ENCODE measurements at regions not wholly inside any gene's neighbourhood (a gene's known extent, or its start where the extent isn't known, plus 50 kb on each side); places are given as distances from the start of the nearest gene placed in this dataset.

- TF ChIP-seq CTCF (IDR thresholded peaks at IDR 0.05; ENCODE audit: unreplicated experiment), result no peak
- no peak overlapping the region for H3K27ac Mint-ChIP-seq
- peaks cover 9% of the 10 kb centered on the region for H3K9me3 Mint-ChIP-seq
- no peaks in the 10 kb centered on the region for H3K4me1 Mint-ChIP-seq
- no peaks in the 10 kb centered on the region for H3K36me3 Mint-ChIP-seq
- DNase-seq (ENCODE audit: low spot score in 2 of 2, unreplicated experiment in 2 of 2), result no peak
- H3K27me3 Mint-ChIP-seq (ENCODE audit: low read depth), result peaks cover 4% of the 10 kb centered on the region
- no peak overlapping the region for H3K4me3 Mint-ChIP-seq
These were observed 150.8 kb downstream of the MTRR start for GRCh38 chr5:8019719-8020218.

- peaks cover 4% of the 10 kb centered on the region for H3K27me3 Mint-ChIP-seq (ENCODE audit: low read depth)
- no peak for TF ChIP-seq CTCF (IDR thresholded peaks at IDR 0.05; ENCODE audit: unreplicated experiment)
- H3K9me3 Mint-ChIP-seq, result peaks cover 9% of the 10 kb centered on the region
- H3K36me3 Mint-ChIP-seq, result no peaks in the 10 kb centered on the region
- DNase-seq (ENCODE audit: low spot score in 2 of 2, unreplicated experiment in 2 of 2), result no peak
- no peak overlapping the region for H3K27ac Mint-ChIP-seq
- H3K4me3 Mint-ChIP-seq, result no peak overlapping the region
- no peaks in the 10 kb centered on the region for H3K4me1 Mint-ChIP-seq
These were observed 152.0 kb downstream of the MTRR start for GRCh38 chr5:8020861-8021514.

- H3K36me3 Mint-ChIP-seq, result no peaks in the 10 kb centered on the region
- H3K4me3 Mint-ChIP-seq, result no peak overlapping the region
- no peaks in the 10 kb centered on the region for H3K4me1 Mint-ChIP-seq
- H3K27ac Mint-ChIP-seq, result no peak overlapping the region
- H3K27me3 Mint-ChIP-seq (ENCODE audit: low read depth), result peaks cover 3% of the 10 kb centered on the region
- no peak for DNase-seq (ENCODE audit: low spot score in 2 of 2, unreplicated experiment in 2 of 2)
- H3K9me3 Mint-ChIP-seq, result no peaks in the 10 kb centered on the region
- no peak for TF ChIP-seq CTCF (IDR thresholded peaks at IDR 0.05; ENCODE audit: unreplicated experiment)
These were observed 159.3 kb downstream of the MTRR start for GRCh38 chr5:8028243-8028642.

GRCh38 chr5:8033261-8033660, 164.3 kb downstream of the MTRR start:
- no peak for TF ChIP-seq CTCF (IDR thresholded peaks at IDR 0.05; ENCODE audit: unreplicated experiment)
- no peaks in the 10 kb centered on the region for H3K36me3 Mint-ChIP-seq
- H3K9me3 Mint-ChIP-seq, result peaks cover 3% of the 10 kb centered on the region
- no peaks in the 10 kb centered on the region for H3K4me1 Mint-ChIP-seq
- H3K4me3 Mint-ChIP-seq, result no peak overlapping the region
- no peak for DNase-seq (ENCODE audit: low spot score in 2 of 2, unreplicated experiment in 2 of 2)
- no peak overlapping the region for H3K27ac Mint-ChIP-seq
- peaks cover 7% of the 10 kb centered on the region for H3K27me3 Mint-ChIP-seq (ENCODE audit: low read depth)

GRCh38 chr5:8034852-8035251, 165.9 kb downstream of the MTRR start:
- Mint-ChIP-seq H3K36me3 (no peaks in the 10 kb centered on the region), H3K9me3 (peaks cover 9% of the 10 kb centered on the region), H3K27me3 (ENCODE audit: low read depth) (peaks cover 7% of the 10 kb centered on the region), H3K27ac (no peak overlapping the region), H3K4me3 (no peak overlapping the region), H3K4me1 (no peaks in the 10 kb centered on the region)
- no peak for TF ChIP-seq CTCF (IDR thresholded peaks at IDR 0.05; ENCODE audit: unreplicated experiment)
- DNase-seq (ENCODE audit: low spot score in 2 of 2, unreplicated experiment in 2 of 2), result no peak
